Progenitor cell of endocrine pancreas (in vitro differentiated cells): ENCODE measurements at regions not wholly inside any gene's neighbourhood (a gene's known extent, or its start where the extent isn't known, plus 50 kb on each side); places are given as distances from the start of the nearest gene placed in this dataset.

Experiments
- DNase-seq: peaks from one replicate; pipeline ENCODE4 v3.0.0; 2021; ENCODE audit warnings: low spot score; ENCODE audit not compliant: unreplicated experiment
- H3K27ac Mint-ChIP-seq: 2 replicates; pipeline ENCODE4 v1.8.0; 2021; ENCODE audit warnings: mild to moderate bottlenecking, moderate library complexity, mixed read lengths
- H3K27me3 Mint-ChIP-seq: 2 replicates; pipeline ENCODE4 v1.8.0; 2021; ENCODE audit warnings: mixed read lengths
- H3K36me3 Mint-ChIP-seq: 2 replicates; pipeline ENCODE4 v1.8.0; 2022; ENCODE audit warnings: mixed read lengths; ENCODE audit not compliant: insufficient read depth
- H3K4me1 Mint-ChIP-seq: 2 replicates; pipeline ENCODE4 v1.8.0; 2021; ENCODE audit warnings: low read depth, mixed read lengths
- H3K4me3 Mint-ChIP-seq: 2 replicates; pipeline ENCODE4 v1.8.0; 2021; ENCODE audit warnings: low read depth, mild to moderate bottlenecking, moderate library complexity, mixed read lengths
- H3K9me3 Mint-ChIP-seq: 2 replicates; pipeline ENCODE4 v1.8.0; 2021; ENCODE audit warnings: low read depth, mixed read lengths
- CTCF ChIP-seq: fragments of 200-600 bp; sonication (generic); IDR thresholded peaks from one replicate; pipeline ENCODE4 v1.5.0; 2021; ENCODE audit warnings: antibody characterized with exemption, mild to moderate bottlenecking; ENCODE audit not compliant: unreplicated experiment

DNA sequence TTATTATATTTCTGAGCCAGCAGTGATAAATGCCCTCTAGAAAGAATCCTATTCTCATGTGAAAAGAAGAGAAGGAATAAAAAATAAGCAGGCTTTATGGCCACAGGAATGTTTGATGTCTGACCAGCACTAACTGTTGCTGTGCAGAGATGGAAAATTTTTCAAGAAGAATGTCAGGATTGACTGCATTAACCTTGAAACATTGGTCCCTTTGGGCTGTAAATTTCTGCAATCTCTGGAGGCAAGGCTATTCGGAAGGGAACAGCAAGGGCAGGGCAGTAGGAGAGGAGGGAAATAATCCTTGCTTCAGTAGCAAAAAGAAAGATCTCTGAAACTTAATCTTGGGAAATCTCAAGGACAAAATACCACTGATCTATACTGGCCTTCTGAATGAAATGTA, 415.2 kb downstream of the DNAH5 start:
- Mint-ChIP-seq H3K9me3 (no peaks in the 10 kb centered on the region), H3K36me3 (no peaks in the 10 kb centered on the region), H3K4me3 (no peak overlapping the region), H3K4me1 (peaks cover 25% of the 10 kb centered on the region), H3K27ac (no peak overlapping the region), H3K27me3 (no peaks in the 10 kb centered on the region)
- no peak for TF ChIP-seq CTCF
- no peak for DNase-seq

DNA sequence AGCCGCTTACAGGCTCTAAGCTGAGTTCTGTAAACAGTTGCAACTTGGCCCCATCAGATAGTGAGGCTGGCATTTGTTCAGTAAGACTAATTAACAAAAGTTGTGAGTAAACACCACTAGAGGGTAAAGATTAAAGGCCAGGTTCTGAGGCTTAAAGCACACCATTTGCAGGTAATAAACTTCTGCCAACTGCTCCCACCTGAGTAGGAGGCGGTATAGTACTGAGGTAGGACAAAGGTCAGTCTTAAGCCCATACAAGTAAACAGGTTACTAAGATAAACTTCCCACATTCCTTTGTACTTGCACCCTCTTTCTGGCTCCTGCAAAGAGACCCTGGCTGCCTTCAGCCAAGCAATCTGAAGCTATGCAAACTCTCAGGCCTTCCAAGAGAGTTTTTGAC, 419.6 kb downstream of the DNAH5 start:
- Mint-ChIP-seq H3K27ac (peak overlapping the region; percentile 39), H3K9me3 (no peaks in the 10 kb centered on the region), H3K27me3 (no peaks in the 10 kb centered on the region), H3K4me3 (no peak overlapping the region), H3K4me1 (peaks cover 31% of the 10 kb centered on the region), H3K36me3 (no peaks in the 10 kb centered on the region)
- no peak for DNase-seq
- TF ChIP-seq CTCF: no peak

GRCh38 chr5:13519131-13519530, 425.4 kb downstream of the DNAH5 start:
- Mint-ChIP-seq H3K36me3 (no peaks in the 10 kb centered on the region), H3K4me3 (no peak overlapping the region), H3K27ac (no peak overlapping the region), H3K27me3 (no peaks in the 10 kb centered on the region), H3K4me1 (peaks cover 18% of the 10 kb centered on the region), H3K9me3 (no peaks in the 10 kb centered on the region)
- TF ChIP-seq CTCF: no peak
- DNase-seq: no peak

DNA sequence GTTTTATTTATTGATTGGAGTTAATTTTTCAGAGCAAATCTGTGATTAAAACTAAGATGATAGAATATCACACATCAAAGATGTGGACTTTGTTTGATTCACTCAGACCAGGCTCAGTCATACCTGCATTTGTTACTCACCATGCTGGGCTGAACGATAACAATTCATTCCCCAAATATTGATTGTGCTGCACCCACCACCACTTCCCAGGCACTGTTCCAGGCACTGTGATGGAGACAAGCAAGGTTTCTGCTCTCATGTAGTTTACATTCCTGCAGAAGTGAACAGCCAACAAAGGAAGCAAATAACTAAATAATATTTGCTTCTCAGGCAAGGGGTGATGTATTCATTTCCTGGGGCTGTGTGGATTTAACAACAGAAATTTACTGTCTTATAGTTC, 428.3 kb downstream of the DNAH5 start:
- Mint-ChIP-seq H3K4me1 (peaks cover 5% of the 10 kb centered on the region), H3K36me3 (no peaks in the 10 kb centered on the region), H3K4me3 (no peak overlapping the region), H3K27ac (no peak overlapping the region), H3K9me3 (peaks cover 5% of the 10 kb centered on the region), H3K27me3 (no peaks in the 10 kb centered on the region)
- no peak for DNase-seq
- TF ChIP-seq CTCF: no peak

- no peak for DNase-seq
- Mint-ChIP-seq H3K27me3 (no peaks in the 10 kb centered on the region), H3K27ac (no peak overlapping the region), H3K4me1 (peaks cover under 1% of the 10 kb centered on the region), H3K4me3 (no peak overlapping the region), H3K36me3 (no peaks in the 10 kb centered on the region), H3K9me3 (peaks cover 8% of the 10 kb centered on the region)
- TF ChIP-seq CTCF: no peak
Measured at GRCh38 chr5:13511442-13511841, 433.0 kb downstream of the DNAH5 start.
